Dendritic cell treated with granulocyte-macrophage colony-stimulating factor and Interleukin-4, amounts not matched to agents 40 ng/mL and 50 ng/mL, for 4 days (primary cell): ENCODE measurements at regions not wholly inside any gene's neighbourhood (a gene's known extent, or its start where the extent isn't known, plus 50 kb on each side); places are given as distances from the start of the nearest gene placed in this dataset.

ENCODE experiments used
- H3K27ac Mint-ChIP-seq: one replicate; pipeline ENCODE4 v1.8.0; 2022; ENCODE audit warnings: mild to moderate bottlenecking, mixed read lengths
- H3K27me3 Mint-ChIP-seq: one replicate; pipeline ENCODE4 v1.8.0; 2022; ENCODE audit warnings: mild to moderate bottlenecking, mixed read lengths
- H3K36me3 Mint-ChIP-seq: one replicate; pipeline ENCODE4 v1.8.0; 2022; ENCODE audit warnings: low read depth, mixed read lengths
- H3K4me1 Mint-ChIP-seq: one replicate; pipeline ENCODE4 v1.8.0; 2022; ENCODE audit warnings: low read depth, mixed read lengths
- H3K4me3 Mint-ChIP-seq: one replicate; pipeline ENCODE4 v1.8.0; 2022; ENCODE audit warnings: mild to moderate bottlenecking, moderate library complexity, mixed read lengths
- H3K9me3 Mint-ChIP-seq: one replicate; pipeline ENCODE4 v1.8.0; 2022; ENCODE audit warnings: mixed read lengths
- intact Hi-C: fragments of 100-400 bp; cut with micrococcal nuclease; formaldehyde crosslinking; loops from one replicate; pipeline ENCODE4 v1.15.0; 2022

GRCh38 chr17:74006371-74006770 is 197.1 kb upstream of the RPL38 start:
- Mint-ChIP-seq H3K4me1 (peaks cover 5% of the 10 kb centered on the region), H3K4me3 (no peak overlapping the region), H3K36me3 (no peaks in the 10 kb centered on the region), H3K27me3 (peaks cover 15% of the 10 kb centered on the region), H3K27ac (no peak overlapping the region), H3K9me3 (no peaks in the 10 kb centered on the region)
- intact Hi-C loops: no loop called here

- H3K4me3 Mint-ChIP-seq: no peak overlapping the region
- no peak overlapping the region for H3K27ac Mint-ChIP-seq
- peaks cover 19% of the 10 kb centered on the region for H3K4me1 Mint-ChIP-seq
- H3K36me3 Mint-ChIP-seq: no peaks in the 10 kb centered on the region
- peaks cover 15% of the 10 kb centered on the region for H3K27me3 Mint-ChIP-seq
- no peaks in the 10 kb centered on the region for H3K9me3 Mint-ChIP-seq
- intact Hi-C loops: no loop called here
These were observed 195.3 kb upstream of the RPL38 start for GRCh38 chr17:74008196-74008595.

- H3K27ac Mint-ChIP-seq: no peak overlapping the region
- H3K27me3 Mint-ChIP-seq: peaks cover 15% of the 10 kb centered on the region
- no peaks in the 10 kb centered on the region for H3K36me3 Mint-ChIP-seq
- no peak overlapping the region for H3K4me3 Mint-ChIP-seq
- intact Hi-C loops: no loop called here
- no peaks in the 10 kb centered on the region for H3K9me3 Mint-ChIP-seq
- peaks cover 19% of the 10 kb centered on the region for H3K4me1 Mint-ChIP-seq
These were observed 194.3 kb upstream of the RPL38 start for GRCh38 chr17:74009056-74009625.

GRCh38 chr17:74010903-74011302 is 192.6 kb upstream of the RPL38 start:
- peaks cover 13% of the 10 kb centered on the region for H3K27me3 Mint-ChIP-seq
- no peak overlapping the region for H3K4me3 Mint-ChIP-seq
- H3K4me1 Mint-ChIP-seq: peaks cover 19% of the 10 kb centered on the region
- H3K27ac Mint-ChIP-seq: no peak overlapping the region
- intact Hi-C loops: no loop called here
- H3K9me3 Mint-ChIP-seq: no peaks in the 10 kb centered on the region
- H3K36me3 Mint-ChIP-seq: no peaks in the 10 kb centered on the region

GRCh38 chr17:74011966-74012365 is 191.5 kb upstream of the RPL38 start:
- Mint-ChIP-seq H3K27me3 (peaks cover 13% of the 10 kb centered on the region), H3K9me3 (no peaks in the 10 kb centered on the region), H3K36me3 (no peaks in the 10 kb centered on the region), H3K27ac (no peak overlapping the region), H3K4me1 (peaks cover 19% of the 10 kb centered on the region), H3K4me3 (no peak overlapping the region)
- intact Hi-C loops: no loop called here

GRCh38 chr17:74012465-74012864 is 191.0 kb upstream of the RPL38 start:
- H3K4me3 Mint-ChIP-seq: no peak overlapping the region
- no peaks in the 10 kb centered on the region for H3K36me3 Mint-ChIP-seq
- no peak overlapping the region for H3K27ac Mint-ChIP-seq
- intact Hi-C loops: no loop called here
- H3K9me3 Mint-ChIP-seq: no peaks in the 10 kb centered on the region
- peaks cover 19% of the 10 kb centered on the region for H3K4me1 Mint-ChIP-seq
- H3K27me3 Mint-ChIP-seq: peaks cover 12% of the 10 kb centered on the region

- Mint-ChIP-seq H3K27ac (no peak overlapping the region), H3K9me3 (no peaks in the 10 kb centered on the region), H3K4me3 (no peak overlapping the region), H3K4me1 (peaks cover 14% of the 10 kb centered on the region), H3K36me3 (no peaks in the 10 kb centered on the region), H3K27me3 (peaks cover 5% of the 10 kb centered on the region)
- intact Hi-C loops: no loop called here
These were observed 188.2 kb upstream of the RPL38 start for GRCh38 chr17:74015316-74015715.

GRCh38 chr17:74015990-74016389 is 187.5 kb upstream of the RPL38 start:
- intact Hi-C loops: no loop called here
- peaks cover 5% of the 10 kb centered on the region for H3K27me3 Mint-ChIP-seq
- no peaks in the 10 kb centered on the region for H3K9me3 Mint-ChIP-seq
- no peak overlapping the region for H3K4me3 Mint-ChIP-seq
- peaks cover 14% of the 10 kb centered on the region for H3K4me1 Mint-ChIP-seq
- H3K36me3 Mint-ChIP-seq: no peaks in the 10 kb centered on the region
- H3K27ac Mint-ChIP-seq: no peak overlapping the region

GRCh38 chr17:74016461-74016860 is 187.0 kb upstream of the RPL38 start:
- peaks cover 5% of the 10 kb centered on the region for H3K27me3 Mint-ChIP-seq
- intact Hi-C loops: no loop called here
- no peaks in the 10 kb centered on the region for H3K9me3 Mint-ChIP-seq
- peaks cover 14% of the 10 kb centered on the region for H3K4me1 Mint-ChIP-seq
- H3K4me3 Mint-ChIP-seq: no peak overlapping the region
- no peaks in the 10 kb centered on the region for H3K36me3 Mint-ChIP-seq
- no peak overlapping the region for H3K27ac Mint-ChIP-seq

GRCh38 chr17:74017466-74017865 is 186.0 kb upstream of the RPL38 start:
- intact Hi-C loops: no loop called here
- H3K4me1 Mint-ChIP-seq: peaks cover 6% of the 10 kb centered on the region
- no peak overlapping the region for H3K4me3 Mint-ChIP-seq
- no peaks in the 10 kb centered on the region for H3K36me3 Mint-ChIP-seq
- H3K9me3 Mint-ChIP-seq: no peaks in the 10 kb centered on the region
- H3K27me3 Mint-ChIP-seq: peaks cover 5% of the 10 kb centered on the region
- no peak overlapping the region for H3K27ac Mint-ChIP-seq

GRCh38 chr17:74018115-74018514 is 185.4 kb upstream of the RPL38 start:
- H3K4me1 Mint-ChIP-seq: no peaks in the 10 kb centered on the region
- H3K36me3 Mint-ChIP-seq: no peaks in the 10 kb centered on the region
- no peak overlapping the region for H3K27ac Mint-ChIP-seq
- H3K27me3 Mint-ChIP-seq: peaks cover 5% of the 10 kb centered on the region
- H3K9me3 Mint-ChIP-seq: no peaks in the 10 kb centered on the region
- intact Hi-C loops: no loop called here
- H3K4me3 Mint-ChIP-seq: no peak overlapping the region

- Mint-ChIP-seq H3K9me3 (no peaks in the 10 kb centered on the region), H3K36me3 (no peaks in the 10 kb centered on the region), H3K27ac (no peak overlapping the region), H3K27me3 (peaks cover 3% of the 10 kb centered on the region), H3K4me1 (no peaks in the 10 kb centered on the region), H3K4me3 (no peak overlapping the region)
- intact Hi-C loops: no loop called here
These were observed 184.2 kb upstream of the RPL38 start for GRCh38 chr17:74019271-74019670.

GRCh38 chr17:74019860-74020259 is 183.6 kb upstream of the RPL38 start:
- H3K36me3 Mint-ChIP-seq: no peaks in the 10 kb centered on the region
- no peaks in the 10 kb centered on the region for H3K9me3 Mint-ChIP-seq
- peaks cover 3% of the 10 kb centered on the region for H3K27me3 Mint-ChIP-seq
- intact Hi-C loops: no loop called here
- no peaks in the 10 kb centered on the region for H3K4me1 Mint-ChIP-seq
- no peak overlapping the region for H3K27ac Mint-ChIP-seq
- H3K4me3 Mint-ChIP-seq: no peak overlapping the region

GRCh38 chr17:74020522-74020921 is 183.0 kb upstream of the RPL38 start:
- Mint-ChIP-seq H3K4me1 (no peaks in the 10 kb centered on the region), H3K27ac (no peak overlapping the region), H3K9me3 (no peaks in the 10 kb centered on the region), H3K27me3 (peaks cover 3% of the 10 kb centered on the region), H3K36me3 (no peaks in the 10 kb centered on the region), H3K4me3 (no peak overlapping the region)
- intact Hi-C loops: no loop called here

GRCh38 chr17:74024871-74025531 is 178.5 kb upstream of the RPL38 start:
- no peaks in the 10 kb centered on the region for H3K9me3 Mint-ChIP-seq
- H3K27me3 Mint-ChIP-seq: peaks cover 6% of the 10 kb centered on the region
- H3K4me3 Mint-ChIP-seq: no peak overlapping the region
- H3K27ac Mint-ChIP-seq: no peak overlapping the region
- no peaks in the 10 kb centered on the region for H3K36me3 Mint-ChIP-seq
- intact Hi-C loops: no loop called here
- H3K4me1 Mint-ChIP-seq: no peaks in the 10 kb centered on the region
